Activated CD8-positive, alpha-beta T cell treated with anti-CD3 and anti-CD28 coated beads, Interleukin-2, amount 10 ng/mL, durations not matched to agents 7 days and 5 days (primary cell): ENCODE measurements at regions not wholly inside any gene's neighbourhood (a gene's known extent, or its start where the extent isn't known, plus 50 kb on each side); places are given as distances from the start of the nearest gene placed in this dataset.
"Not testable (repeated sequence)": the region's sequence is repeated elsewhere in the genome, so short reads cannot be mapped to it uniquely, and the experiment has no call there.

ENCODE experiments used
- ATAC-seq: fragments of 150-1000 bp; cut with Tn5 transposase; one replicate; pipeline ENCODE4 v1.10.0; 2021; ENCODE audit warnings: moderate library complexity
- CTCF ChIA-PET: fragments of 350-600 bp; sonication (Branson Sonifier 250); formaldehyde crosslinking; loops from one replicate; lab custom pipeline; 2021; ENCODE audit warnings: antibody characterized with exemption; lab: Charles Lee
- POLR2A ChIA-PET: fragments of 350-600 bp; sonication (Branson Sonifier 250); formaldehyde crosslinking; loops from one replicate; lab custom pipeline; 2021; ENCODE audit warnings: antibody characterized with exemption; lab: Charles Lee
- DNase-seq: peaks from one replicate; pipeline ENCODE4 v3.0.0-alpha.2; 2020
- H3K27ac Mint-ChIP-seq: one replicate; pipeline ENCODE4 v1.8.0; 2021; ENCODE audit warnings: mild to moderate bottlenecking, mixed read lengths
- H3K27me3 Mint-ChIP-seq: one replicate; pipeline ENCODE4 v1.8.0; 2021; ENCODE audit warnings: low read depth, mixed read lengths
- H3K36me3 Mint-ChIP-seq: one replicate; pipeline ENCODE4 v1.8.0; 2021; ENCODE audit warnings: low read depth, mixed read lengths
- H3K4me1 Mint-ChIP-seq: one replicate; pipeline ENCODE4 v1.8.0; 2021; ENCODE audit warnings: low read depth, mixed read lengths
- H3K4me3 Mint-ChIP-seq: one replicate; pipeline ENCODE4 v1.8.0; 2021; ENCODE audit warnings: mild to moderate bottlenecking, mixed read lengths
- H3K9me3 Mint-ChIP-seq: one replicate; pipeline ENCODE4 v1.8.0; 2022; ENCODE audit warnings: mixed read lengths; ENCODE audit not compliant: insufficient read depth

DNA sequence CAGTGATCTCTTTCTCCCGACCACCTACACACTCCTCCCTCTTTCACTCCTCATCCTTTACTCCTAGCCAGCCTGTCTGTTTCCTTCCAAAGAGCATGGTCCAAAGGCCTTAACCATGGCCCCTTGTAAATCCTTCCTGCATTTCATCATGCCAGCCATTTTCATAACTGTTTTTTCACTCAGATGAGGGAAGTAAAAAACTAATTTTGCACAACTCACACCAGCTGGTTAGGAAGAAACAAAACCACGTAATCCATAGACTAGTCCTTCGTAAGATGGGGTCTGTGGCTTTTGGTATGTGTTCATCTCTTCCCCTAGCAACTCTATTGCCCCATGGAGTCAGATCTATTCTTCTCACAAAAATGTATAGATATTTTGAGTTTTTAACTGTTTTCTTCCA is 187.8 kb downstream of the SHOX2 start:
- Mint-ChIP-seq H3K4me1 (no peaks in the 10 kb centered on the region), H3K4me3 (no peak overlapping the region), H3K27ac (no peak overlapping the region), H3K36me3 (no peaks in the 10 kb centered on the region), H3K27me3 (no peaks in the 10 kb centered on the region), H3K9me3 (no peaks in the 10 kb centered on the region)
- no peak for ATAC-seq
- ChIA-PET POLR2A (no interaction called here), CTCF (no interaction called here)
- DNase-seq = no peak

DNA sequence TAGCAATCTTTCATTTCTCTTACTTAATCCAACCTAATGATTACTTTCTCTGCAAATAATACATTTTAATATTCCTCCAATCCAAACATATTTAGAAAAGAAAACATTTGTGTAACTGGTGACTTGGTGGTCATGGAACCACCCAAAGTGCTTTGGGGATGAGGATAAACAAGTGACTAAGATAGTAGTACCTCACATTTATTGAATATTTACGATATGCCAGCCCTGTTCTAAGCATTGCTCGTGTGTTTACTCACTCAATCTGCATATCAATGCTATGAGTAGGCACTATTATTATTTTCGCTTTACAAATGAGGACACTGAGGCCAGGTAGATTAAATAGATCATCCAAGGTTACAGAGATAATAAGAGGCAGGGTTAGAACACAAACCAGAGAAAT is 189.5 kb downstream of the SHOX2 start:
- no peaks in the 10 kb centered on the region for H3K27me3 Mint-ChIP-seq

DNA sequence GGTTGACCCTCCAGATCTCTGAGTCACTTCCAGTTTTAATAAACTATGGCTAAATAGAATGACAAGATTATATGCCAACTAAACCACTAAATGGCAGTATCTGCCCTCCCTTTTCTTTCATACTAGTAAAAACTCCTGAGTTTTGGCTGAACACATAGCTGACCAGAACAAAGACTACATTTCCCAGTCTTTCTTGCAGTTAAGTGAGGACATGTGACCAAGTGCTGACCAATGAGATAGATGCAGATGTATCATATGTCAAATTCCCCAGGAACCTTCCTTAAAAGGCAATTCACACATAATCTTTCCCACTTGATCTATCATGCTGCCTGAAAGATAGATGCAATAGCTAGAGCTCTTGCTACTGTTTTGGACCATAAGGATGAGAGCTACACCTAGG is 191.3 kb downstream of the SHOX2 start:
- POLR2A ChIA-PET = interaction anchor here (0.5 kb wide), 1 partner anchor 20 kb away, joined by 3 read pairs; no protein-coding TSS in a partner anchor
- CTCF ChIA-PET = no interaction called here
- H3K4me1 Mint-ChIP-seq = no peaks in the 10 kb centered on the region
- no peak overlapping the region for H3K4me3 Mint-ChIP-seq
- H3K9me3 Mint-ChIP-seq = no peaks in the 10 kb centered on the region
- no peaks in the 10 kb centered on the region for H3K27me3 Mint-ChIP-seq
- ATAC-seq (no peak), DNase-seq (no peak)
- no peak overlapping the region for H3K27ac Mint-ChIP-seq
- no peaks in the 10 kb centered on the region for H3K36me3 Mint-ChIP-seq

More for the DNA sequence above, 189.5 kb downstream of the SHOX2 start:
- no peak overlapping the region for H3K4me3 Mint-ChIP-seq
- H3K9me3 Mint-ChIP-seq = no peaks in the 10 kb centered on the region
- ChIA-PET POLR2A (no interaction called here), CTCF (no interaction called here)
- H3K4me1 Mint-ChIP-seq = no peaks in the 10 kb centered on the region
- ATAC-seq (no peak), DNase-seq (no peak)
- no peak overlapping the region for H3K27ac Mint-ChIP-seq
- no peaks in the 10 kb centered on the region for H3K36me3 Mint-ChIP-seq

DNA sequence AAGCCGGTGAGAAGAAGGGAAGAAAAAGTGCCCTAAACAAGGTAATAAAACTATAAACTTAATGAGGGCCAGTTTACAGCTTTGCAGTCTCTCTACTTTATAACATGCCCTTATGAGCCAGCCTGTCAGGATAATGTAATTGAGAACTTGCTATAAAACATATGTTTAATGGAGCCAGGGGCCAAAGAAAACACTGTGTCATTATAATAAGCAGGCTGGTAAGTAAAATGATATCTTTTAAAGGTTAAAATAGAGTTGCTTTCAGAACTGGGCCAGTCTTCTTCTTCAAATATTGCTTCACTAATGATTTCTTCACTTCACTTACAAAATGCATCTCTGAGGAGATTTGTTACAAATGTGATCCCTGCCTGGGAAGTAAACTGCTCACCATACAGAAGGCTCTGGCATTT is 192.5 kb downstream of the SHOX2 start:
- H3K4me3 Mint-ChIP-seq = no peak overlapping the region
- POLR2A ChIA-PET = no interaction called here

DNA sequence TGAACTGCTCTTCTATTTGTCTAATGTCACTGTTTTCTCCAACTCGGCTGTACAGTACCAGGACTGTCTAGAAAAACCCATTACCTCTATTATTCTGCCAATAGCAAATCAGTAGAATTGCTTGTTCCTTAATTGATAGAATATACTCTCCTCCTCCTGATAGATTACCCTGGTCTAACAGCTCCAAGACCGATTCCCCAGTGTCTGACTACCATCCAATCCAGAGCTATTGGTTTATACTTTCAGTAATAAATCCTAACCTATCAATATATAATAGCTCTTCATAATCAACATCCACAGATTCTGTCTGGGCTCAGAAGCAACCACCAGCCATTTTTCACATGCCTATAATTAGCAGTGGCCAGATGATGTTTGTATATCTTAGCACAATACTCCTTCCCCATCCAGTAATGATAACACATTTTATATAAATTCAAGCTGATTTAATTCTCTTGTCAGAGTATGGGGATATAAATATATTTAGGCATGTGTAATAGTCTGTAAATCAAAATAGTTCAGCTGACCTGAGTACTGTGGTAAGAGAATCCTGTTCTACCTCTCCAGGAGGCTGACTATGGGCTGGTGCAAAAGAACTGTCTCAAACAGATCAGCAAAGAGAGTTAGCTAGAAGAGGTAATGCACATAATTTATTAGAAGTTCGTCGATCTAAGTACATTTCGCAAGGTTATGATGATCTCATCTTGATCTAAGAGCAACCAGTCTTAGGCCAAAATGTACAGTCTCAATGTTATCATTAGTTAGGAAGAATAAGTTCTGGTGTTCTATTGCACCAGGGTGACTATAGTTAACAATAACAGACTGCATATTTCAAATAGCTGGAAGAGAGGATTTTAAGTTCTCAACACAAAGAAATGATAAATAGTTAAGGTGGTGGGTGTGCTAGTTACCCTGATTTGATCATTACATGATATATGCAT is 193.4 kb downstream of the SHOX2 start:
- Mint-ChIP-seq H3K27ac (no peak overlapping the region), H3K27me3 (no peaks in the 10 kb centered on the region), H3K4me3 (no peak overlapping the region), H3K36me3 (no peaks in the 10 kb centered on the region), H3K4me1 (no peaks in the 10 kb centered on the region), H3K9me3 (no peaks in the 10 kb centered on the region)
- ChIA-PET CTCF (no interaction called here), POLR2A (no interaction called here)
- DNase-seq (no peak), ATAC-seq (no peak)

More for the DNA sequence above, 192.5 kb downstream of the SHOX2 start:
- Mint-ChIP-seq H3K4me1 (no peaks in the 10 kb centered on the region), H3K27ac (no peak overlapping the region), H3K36me3 (no peaks in the 10 kb centered on the region), H3K27me3 (no peaks in the 10 kb centered on the region), H3K9me3 (no peaks in the 10 kb centered on the region)
- ATAC-seq = no peak
- no peak for DNase-seq
- CTCF ChIA-PET = no interaction called here

DNA sequence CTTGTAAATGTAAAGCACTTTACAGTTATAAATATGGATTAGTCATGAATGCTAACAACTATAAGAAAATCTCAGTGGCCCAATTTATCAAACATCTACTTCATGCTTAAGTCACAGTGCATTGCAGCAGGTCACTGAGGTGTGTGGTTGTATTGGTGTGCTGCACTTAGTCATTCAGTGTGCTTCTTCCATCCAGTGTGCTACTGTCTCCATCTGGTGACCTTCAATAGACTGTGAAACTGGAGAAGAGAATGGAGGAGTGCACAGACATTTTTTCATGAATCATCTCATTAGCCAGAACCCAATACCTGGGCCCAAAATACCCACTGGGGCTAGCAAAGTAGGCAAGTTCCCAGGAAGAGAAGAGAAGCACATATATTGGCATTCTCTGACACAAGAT is 199.6 kb downstream of the SHOX2 start:
- CTCF ChIA-PET = no interaction called here
- H3K27me3 Mint-ChIP-seq = no peaks in the 10 kb centered on the region
- POLR2A ChIA-PET = no interaction called here
- no peaks in the 10 kb centered on the region for H3K36me3 Mint-ChIP-seq
- ATAC-seq (no peak), DNase-seq (no peak)
- peaks cover 6% of the 10 kb centered on the region for H3K9me3 Mint-ChIP-seq
- no peaks in the 10 kb centered on the region for H3K4me1 Mint-ChIP-seq
- H3K4me3 Mint-ChIP-seq = no peak overlapping the region
- H3K27ac Mint-ChIP-seq = no peak overlapping the region

DNA sequence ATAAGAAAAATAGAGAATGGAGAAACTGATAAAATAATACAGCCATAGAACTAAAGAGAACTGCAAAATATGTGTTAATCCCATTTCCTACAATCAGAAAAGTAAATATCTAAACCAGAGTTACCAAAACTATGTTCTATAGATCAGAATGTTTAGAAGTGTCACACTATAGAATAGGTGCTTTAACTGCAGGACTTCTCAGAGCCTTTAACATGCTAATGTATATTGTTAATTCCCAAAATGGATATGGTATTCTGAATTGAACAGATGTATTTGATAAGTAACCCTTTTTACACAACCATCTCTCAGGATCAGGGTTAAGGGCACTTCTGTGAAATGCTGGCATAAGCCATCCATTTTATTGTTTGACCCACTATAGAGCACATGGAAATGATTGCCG is 200.3 kb downstream of the SHOX2 start:
- Mint-ChIP-seq H3K36me3 (no peaks in the 10 kb centered on the region), H3K9me3 (peaks cover 6% of the 10 kb centered on the region), H3K4me1 (no peaks in the 10 kb centered on the region), H3K27ac (no peak overlapping the region), H3K4me3 (no peak overlapping the region), H3K27me3 (no peaks in the 10 kb centered on the region)
- DNase-seq (no peak), ATAC-seq (no peak)
- POLR2A ChIA-PET = no interaction called here
- CTCF ChIA-PET = no interaction called here

DNA sequence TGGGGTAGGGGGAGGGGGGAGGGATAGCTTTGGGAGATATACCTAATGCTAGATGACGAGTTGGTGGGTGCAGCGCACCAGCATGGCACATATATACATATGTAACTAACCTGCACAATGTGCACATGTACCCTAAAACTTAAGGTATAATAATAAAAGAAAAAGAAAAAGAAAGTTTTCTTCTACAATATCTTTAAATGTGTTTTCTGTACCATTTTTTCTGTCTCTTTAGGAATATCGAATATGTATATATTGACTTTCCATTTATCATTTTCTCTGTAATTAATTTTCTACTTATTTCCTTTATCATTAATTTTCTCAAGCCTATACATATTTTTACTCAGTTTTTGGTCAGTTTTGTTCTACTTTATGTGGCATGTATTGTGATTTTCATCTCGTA is 203.5 kb downstream of the SHOX2 start:
- H3K36me3 Mint-ChIP-seq, H3K4me3 Mint-ChIP-seq, H3K27me3 Mint-ChIP-seq, ATAC-seq, H3K9me3 Mint-ChIP-seq, POLR2A ChIA-PET, H3K4me1 Mint-ChIP-seq, CTCF ChIA-PET, DNase-seq, H3K27ac Mint-ChIP-seq: not testable (repeated sequence)

DNA sequence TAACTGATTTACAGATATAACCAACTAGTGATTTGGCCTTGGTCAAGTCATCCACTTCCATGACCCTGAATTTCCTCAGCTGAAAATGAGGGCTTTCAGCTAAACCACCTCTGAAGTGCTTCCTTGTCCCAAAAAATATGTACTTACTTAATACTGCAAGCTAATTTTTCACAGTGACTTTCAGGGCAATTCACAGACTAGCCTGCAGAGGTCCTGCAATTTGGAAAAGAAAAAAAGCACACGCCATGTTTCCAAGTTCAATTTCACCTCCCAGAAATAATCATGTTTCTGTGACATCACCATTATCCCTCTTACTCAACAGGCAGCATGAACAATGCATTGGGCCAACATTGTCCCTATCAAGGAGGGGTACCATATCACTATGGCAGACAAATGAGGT is 218.2 kb downstream of the SHOX2 start:
- Mint-ChIP-seq H3K27me3 (no peaks in the 10 kb centered on the region), H3K36me3 (no peaks in the 10 kb centered on the region), H3K4me1 (no peaks in the 10 kb centered on the region), H3K9me3 (no peaks in the 10 kb centered on the region), H3K4me3 (no peak overlapping the region), H3K27ac (no peak overlapping the region)
- CTCF ChIA-PET = no interaction called here
- DNase-seq = no peak
- POLR2A ChIA-PET = no interaction called here
- ATAC-seq = no peak

DNA sequence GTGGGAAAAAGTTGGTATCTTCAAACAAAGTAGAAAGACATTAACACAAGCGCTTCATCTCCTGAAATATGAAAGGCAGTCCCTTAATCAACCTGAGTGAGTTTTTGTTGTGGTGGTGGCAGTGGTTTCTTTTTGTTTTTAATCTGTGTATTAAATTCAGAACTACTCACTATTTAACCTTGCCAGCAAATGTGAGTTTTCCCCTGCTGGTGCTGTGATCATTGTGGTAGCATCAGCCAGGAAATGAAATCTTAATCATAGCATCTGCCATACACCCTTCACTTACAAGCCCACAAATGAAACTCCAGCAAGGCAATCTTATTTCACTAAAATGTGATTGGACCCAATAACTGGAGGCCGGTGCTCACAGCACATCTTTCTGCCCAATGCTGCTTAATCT is 229.7 kb downstream of the SHOX2 start:
- no peaks in the 10 kb centered on the region for H3K4me1 Mint-ChIP-seq
- no peaks in the 10 kb centered on the region for H3K27me3 Mint-ChIP-seq
- no peak for DNase-seq
- no peak overlapping the region for H3K27ac Mint-ChIP-seq
- no peaks in the 10 kb centered on the region for H3K9me3 Mint-ChIP-seq
- no peak for ATAC-seq
- H3K36me3 Mint-ChIP-seq = no peaks in the 10 kb centered on the region
- ChIA-PET CTCF (no interaction called here), POLR2A (no interaction called here)
- H3K4me3 Mint-ChIP-seq = no peak overlapping the region

DNA sequence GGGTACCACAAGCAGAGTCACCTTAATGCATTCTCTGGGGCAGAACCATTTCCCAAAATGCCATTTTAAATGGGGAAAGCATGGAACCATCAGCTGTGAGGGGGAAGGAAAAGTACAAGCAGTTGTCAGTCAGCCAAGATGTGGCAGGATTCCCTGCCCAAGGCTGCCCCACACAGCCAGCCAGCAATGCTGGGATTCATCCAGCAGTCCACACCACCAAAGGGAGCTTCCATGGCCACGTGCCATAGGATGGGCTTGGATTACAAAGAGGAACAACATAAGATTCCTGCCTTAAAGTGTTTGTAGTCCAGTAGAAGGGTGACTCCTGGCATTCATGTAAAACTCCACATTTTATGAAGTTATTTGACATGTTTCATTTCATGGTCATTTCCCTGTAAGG is 233.3 kb downstream of the SHOX2 start:
- Mint-ChIP-seq H3K27ac (no peak overlapping the region), H3K4me3 (no peak overlapping the region), H3K36me3 (no peaks in the 10 kb centered on the region), H3K9me3 (no peaks in the 10 kb centered on the region), H3K27me3 (no peaks in the 10 kb centered on the region), H3K4me1 (no peaks in the 10 kb centered on the region)
- POLR2A ChIA-PET = no interaction called here
- ATAC-seq (no peak), DNase-seq (no peak)
- CTCF ChIA-PET = no interaction called here

DNA sequence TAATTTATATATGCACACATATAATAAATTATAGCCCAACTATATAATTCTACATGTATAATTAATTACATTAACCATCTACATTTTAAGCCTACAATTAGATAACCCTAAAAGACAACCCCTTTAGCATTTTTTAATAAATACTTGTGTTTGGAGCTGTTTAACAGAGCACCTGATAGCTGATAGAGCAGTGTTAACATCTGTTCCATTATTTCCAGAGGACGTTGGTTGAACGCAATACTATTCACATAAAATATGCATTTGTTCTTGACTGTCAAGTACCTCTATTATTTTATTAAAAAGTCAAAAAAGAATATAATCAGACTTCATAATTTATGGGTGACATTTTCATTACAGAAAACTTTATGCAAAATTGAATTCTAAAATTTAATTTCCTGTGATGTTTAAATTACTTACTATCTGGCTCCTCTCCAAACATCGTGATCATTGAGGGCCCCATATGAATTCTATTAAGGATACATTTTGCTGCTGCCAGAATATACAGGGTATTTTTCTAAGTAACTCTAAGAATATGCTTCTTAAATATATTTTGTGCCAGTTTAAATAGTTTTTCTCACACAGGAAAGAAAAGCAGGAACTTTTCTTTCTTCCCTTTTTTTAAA is 234.3 kb downstream of the SHOX2 start:
- H3K27ac Mint-ChIP-seq = no peak overlapping the region
- no peaks in the 10 kb centered on the region for H3K4me1 Mint-ChIP-seq
- no peaks in the 10 kb centered on the region for H3K36me3 Mint-ChIP-seq
- ChIA-PET CTCF (no interaction called here), POLR2A (no interaction called here)
- no peaks in the 10 kb centered on the region for H3K9me3 Mint-ChIP-seq
- no peak overlapping the region for H3K4me3 Mint-ChIP-seq
- DNase-seq = no peak
- H3K27me3 Mint-ChIP-seq = no peaks in the 10 kb centered on the region
- ATAC-seq = no peak
